HTR-8/SVneo (cell line): ENCODE measurements at regions not wholly inside any gene's neighbourhood (a gene's known extent, or its start where the extent isn't known, plus 50 kb on each side); places are given as distances from the start of the nearest gene placed in this dataset.
"Not testable (repeated sequence)": the region's sequence is repeated elsewhere in the genome, so short reads cannot be mapped to it uniquely, and the experiment has no call there.

Experiments
- DNase-seq: peaks from one replicate; pipeline ENCODE4 v3.0.0; 2011; ENCODE audit warnings: low spot score, mixed read lengths; ENCODE audit not compliant: insufficient read length
- FAIRE-seq: peaks from 2 replicates; lab custom pipeline; 2011; peaks lifted over from hg19 to GRCh38; lab: Jason Lieb, UNC

GRCh38 chr1:206310948-206311347 is 107.6 kb downstream of the SRGAP2 start:
- FAIRE-seq, DNase-seq: not testable (repeated sequence)

GRCh38 chr1:206311611-206312273 is 108.4 kb downstream of the SRGAP2 start:
- FAIRE-seq, DNase-seq: not testable (repeated sequence)

- FAIRE-seq, DNase-seq: not testable (repeated sequence)
Observed at GRCh38 chr1:206312274-206312665, 108.9 kb downstream of the SRGAP2 start.

- not testable (repeated sequence) for DNase-seq, FAIRE-seq
Observed at GRCh38 chr1:206314951-206315636, 111.8 kb downstream of the SRGAP2 start.

- FAIRE-seq, DNase-seq: not testable (repeated sequence)
Observed at GRCh38 chr1:206316901-206317300, 113.6 kb downstream of the SRGAP2 start.

- not testable (repeated sequence) for DNase-seq
- FAIRE-seq: peak; percentile 42
Observed at GRCh38 chr1:206317878-206318514, 114.7 kb downstream of the SRGAP2 start.

- not testable (repeated sequence) for DNase-seq, FAIRE-seq
Observed at GRCh38 chr1:206320227-206320626, 116.9 kb downstream of the SRGAP2 start.

GRCh38 chr1:206326159-206326939 is 123.0 kb downstream of the SRGAP2 start:
- not testable (repeated sequence) for DNase-seq, FAIRE-seq

GRCh38 chr1:206331597-206331996 is 128.3 kb downstream of the SRGAP2 start:
- FAIRE-seq, DNase-seq: not testable (repeated sequence)

- DNase-seq, FAIRE-seq: not testable (repeated sequence)
Observed at GRCh38 chr1:206333316-206333715, 130.0 kb downstream of the SRGAP2 start.

GRCh38 chr1:206333897-206334296 is 130.6 kb downstream of the SRGAP2 start:
- FAIRE-seq, DNase-seq: not testable (repeated sequence)

- not testable (repeated sequence) for DNase-seq, FAIRE-seq
Observed at GRCh38 chr1:206334481-206334880, 131.1 kb downstream of the SRGAP2 start.

GRCh38 chr1:206335162-206335561 is 131.8 kb downstream of the SRGAP2 start:
- FAIRE-seq, DNase-seq: not testable (repeated sequence)

GRCh38 chr1:206335875-206336846 is 132.8 kb downstream of the SRGAP2 start:
- FAIRE-seq: not testable (repeated sequence)

GRCh38 chr1:206337024-206337423 is 133.3 kb upstream of the IKBKE start:
- not testable (repeated sequence) for DNase-seq, FAIRE-seq

More at GRCh38 chr1:206335875-206336846, 132.8 kb downstream of the SRGAP2 start:
- not testable (repeated sequence) for DNase-seq

- FAIRE-seq, DNase-seq: not testable (repeated sequence)
Observed at GRCh38 chr1:206350493-206351275, 119.6 kb upstream of the IKBKE start.

- not testable (repeated sequence) for FAIRE-seq, DNase-seq
Observed at GRCh38 chr1:206351276-206352052, 118.8 kb upstream of the IKBKE start.
